Stomach (tissue), 4 donors: ENCODE measurements at regions not wholly inside any gene's neighbourhood (a gene's known extent, or its start where the extent isn't known, plus 50 kb on each side); places are given as distances from the start of the nearest gene placed in this dataset.

Source experiments
- POLR2A ChIP-seq, 4 donors: fragments of 450-650 bp; IDR thresholded peaks; one replicate each; pipeline ENCODE4 v1.6.1; 2016; ENCODE audit warnings: antibody characterized with exemption in 4 of 4, control low read depth in 2 of 4, mild to moderate bottlenecking in 1 of 4, moderate library complexity in 1 of 4
- TF ChIP-seq, protein P1 (sequence below), 7 experiments: fragments of 450-650 bp in 4 of 7; fragments of 200-600 bp in 3 of 7; sonication (generic) in 3 of 7; IDR thresholded peaks; one replicate each; pipeline ENCODE4 v1.5.1; 2016 to 2019; ENCODE audit warnings: antibody characterized with exemption in 7 of 7, control low read depth in 2 of 7, mild to moderate bottlenecking in 1 of 7

GRCh38 chr21:35484032-35484431 is 434.9 kb upstream of the RUNX1 start:
- TF ChIP-seq, protein P1, sequence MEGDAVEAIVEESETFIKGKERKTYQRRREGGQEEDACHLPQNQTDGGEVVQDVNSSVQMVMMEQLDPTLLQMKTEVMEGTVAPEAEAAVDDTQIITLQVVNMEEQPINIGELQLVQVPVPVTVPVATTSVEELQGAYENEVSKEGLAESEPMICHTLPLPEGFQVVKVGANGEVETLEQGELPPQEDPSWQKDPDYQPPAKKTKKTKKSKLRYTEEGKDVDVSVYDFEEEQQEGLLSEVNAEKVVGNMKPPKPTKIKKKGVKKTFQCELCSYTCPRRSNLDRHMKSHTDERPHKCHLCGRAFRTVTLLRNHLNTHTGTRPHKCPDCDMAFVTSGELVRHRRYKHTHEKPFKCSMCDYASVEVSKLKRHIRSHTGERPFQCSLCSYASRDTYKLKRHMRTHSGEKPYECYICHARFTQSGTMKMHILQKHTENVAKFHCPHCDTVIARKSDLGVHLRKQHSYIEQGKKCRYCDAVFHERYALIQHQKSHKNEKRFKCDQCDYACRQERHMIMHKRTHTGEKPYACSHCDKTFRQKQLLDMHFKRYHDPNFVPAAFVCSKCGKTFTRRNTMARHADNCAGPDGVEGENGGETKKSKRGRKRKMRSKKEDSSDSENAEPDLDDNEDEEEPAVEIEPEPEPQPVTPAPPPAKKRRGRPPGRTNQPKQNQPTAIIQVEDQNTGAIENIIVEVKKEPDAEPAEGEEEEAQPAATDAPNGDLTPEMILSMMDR (IDR thresholded peaks at IDR 0.05): no peak
- no peak for TF ChIP-seq POLR2A (IDR thresholded peaks at IDR 0.05)
